Progenitor cell of endocrine pancreas (in vitro differentiated cells): ENCODE measurements at regions not wholly inside any gene's neighbourhood (a gene's known extent, or its start where the extent isn't known, plus 50 kb on each side); places are given as distances from the start of the nearest gene placed in this dataset.

Experiments
- DNase-seq: peaks from one replicate; pipeline ENCODE4 v3.0.0; 2021; ENCODE audit warnings: low spot score; ENCODE audit not compliant: unreplicated experiment
- H3K27ac Mint-ChIP-seq: 2 replicates; pipeline ENCODE4 v1.8.0; 2021; ENCODE audit warnings: mild to moderate bottlenecking, moderate library complexity, mixed read lengths
- H3K27me3 Mint-ChIP-seq: 2 replicates; pipeline ENCODE4 v1.8.0; 2021; ENCODE audit warnings: mixed read lengths
- H3K36me3 Mint-ChIP-seq: 2 replicates; pipeline ENCODE4 v1.8.0; 2022; ENCODE audit warnings: mixed read lengths; ENCODE audit not compliant: insufficient read depth
- H3K4me1 Mint-ChIP-seq: 2 replicates; pipeline ENCODE4 v1.8.0; 2021; ENCODE audit warnings: low read depth, mixed read lengths
- H3K4me3 Mint-ChIP-seq: 2 replicates; pipeline ENCODE4 v1.8.0; 2021; ENCODE audit warnings: low read depth, mild to moderate bottlenecking, moderate library complexity, mixed read lengths
- H3K9me3 Mint-ChIP-seq: 2 replicates; pipeline ENCODE4 v1.8.0; 2021; ENCODE audit warnings: low read depth, mixed read lengths
- CTCF ChIP-seq: fragments of 200-600 bp; sonication (generic); IDR thresholded peaks from one replicate; pipeline ENCODE4 v1.5.0; 2021; ENCODE audit warnings: antibody characterized with exemption, mild to moderate bottlenecking; ENCODE audit not compliant: unreplicated experiment

- Mint-ChIP-seq H3K36me3 (no peaks in the 10 kb centered on the region), H3K27me3 (no peaks in the 10 kb centered on the region), H3K4me3 (no peak overlapping the region), H3K4me1 (peaks cover 13% of the 10 kb centered on the region), H3K9me3 (peaks cover 24% of the 10 kb centered on the region), H3K27ac (no peak overlapping the region)
- no peak for TF ChIP-seq CTCF
- DNase-seq = no peak
Observed at GRCh38 chrX:75989806-75990590, 182.9 kb upstream of the PBDC1 start.

DNA sequence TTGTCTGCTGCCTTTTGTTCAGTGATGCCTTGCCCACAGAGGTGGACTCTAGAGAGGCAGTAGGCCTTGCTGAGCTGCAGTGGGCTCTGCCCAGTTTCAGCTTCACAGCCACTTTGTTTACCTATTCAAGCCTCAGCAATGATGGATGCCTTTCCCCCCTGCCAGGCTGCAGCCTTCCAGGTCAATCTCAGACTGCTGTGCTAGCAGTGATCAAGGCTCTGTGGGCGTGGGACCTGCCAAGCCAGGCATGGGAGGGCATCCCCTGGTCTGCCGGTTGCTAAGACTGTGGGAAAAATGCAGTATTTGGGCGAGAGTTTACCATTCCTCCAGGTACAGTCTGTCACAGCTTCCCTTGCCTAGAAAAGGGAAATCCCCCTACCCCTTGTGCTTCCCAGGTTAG is 175.2 kb upstream of the PBDC1 start:
- H3K27ac Mint-ChIP-seq = no peak overlapping the region
- no peak overlapping the region for H3K4me3 Mint-ChIP-seq
- DNase-seq = no peak
- peaks cover 1% of the 10 kb centered on the region for H3K4me1 Mint-ChIP-seq
- H3K9me3 Mint-ChIP-seq = peaks cover 50% of the 10 kb centered on the region
- H3K27me3 Mint-ChIP-seq = no peaks in the 10 kb centered on the region
- TF ChIP-seq CTCF = no peak
- no peaks in the 10 kb centered on the region for H3K36me3 Mint-ChIP-seq

- Mint-ChIP-seq H3K4me1 (no peaks in the 10 kb centered on the region), H3K27ac (no peak overlapping the region), H3K27me3 (no peaks in the 10 kb centered on the region), H3K36me3 (peaks cover 2% of the 10 kb centered on the region), H3K4me3 (no peak overlapping the region), H3K9me3 (peaks cover 76% of the 10 kb centered on the region)
- DNase-seq = no peak
- TF ChIP-seq CTCF = no peak
Observed at GRCh38 chrX:76014321-76014720, 158.5 kb upstream of the PBDC1 start.

- no peak overlapping the region for H3K4me3 Mint-ChIP-seq
- no peaks in the 10 kb centered on the region for H3K27me3 Mint-ChIP-seq
- no peak for DNase-seq
- no peak for TF ChIP-seq CTCF
- no peak overlapping the region for H3K27ac Mint-ChIP-seq
- H3K9me3 Mint-ChIP-seq = peaks cover 15% of the 10 kb centered on the region
- no peaks in the 10 kb centered on the region for H3K36me3 Mint-ChIP-seq
- H3K4me1 Mint-ChIP-seq = no peaks in the 10 kb centered on the region
Observed at GRCh38 chrX:76026292-76026691, 146.6 kb upstream of the PBDC1 start.

DNA sequence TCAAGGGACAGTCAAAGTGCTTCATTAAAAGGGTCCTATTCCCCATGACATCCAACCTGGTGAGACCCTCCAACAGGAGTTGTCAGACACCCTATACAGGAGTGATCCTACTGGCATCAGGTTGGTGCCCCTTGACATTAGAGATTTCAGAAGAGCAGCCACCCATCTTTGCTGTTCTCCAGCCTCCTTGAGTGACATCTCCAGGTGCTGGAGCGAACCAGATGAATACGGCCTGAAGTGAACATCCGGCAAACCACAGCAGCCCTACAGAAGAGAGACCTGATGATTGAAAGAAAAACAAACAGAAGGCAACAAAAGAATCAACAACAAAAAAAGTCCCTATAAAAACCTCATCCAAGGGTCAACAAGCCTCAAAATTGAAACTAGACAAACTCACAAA is 146.1 kb upstream of the PBDC1 start:
- DNase-seq = no peak
- no peak for TF ChIP-seq CTCF
- no peak overlapping the region for H3K27ac Mint-ChIP-seq
- H3K9me3 Mint-ChIP-seq = peaks cover 17% of the 10 kb centered on the region
- H3K27me3 Mint-ChIP-seq = no peaks in the 10 kb centered on the region
- no peak overlapping the region for H3K4me3 Mint-ChIP-seq
- H3K4me1 Mint-ChIP-seq = no peaks in the 10 kb centered on the region
- H3K36me3 Mint-ChIP-seq = no peaks in the 10 kb centered on the region
